GM23338 (cell line): ENCODE measurements at regions not wholly inside any gene's neighbourhood (a gene's known extent, or its start where the extent isn't known, plus 50 kb on each side); places are given as distances from the start of the nearest gene placed in this dataset.

Experiments
- ATAC-seq: fragments of 200-7000 bp; cut with Tn5 transposase; 3 replicates; pipeline ENCODE4 v1.9.1; 2020
- DNase-seq: peaks from one replicate; pipeline ENCODE4 v3.0.0-alpha.2; 2015; ENCODE audit warnings: low spot score
- H2AFZ ChIP-seq: fragments of 200-600 bp; sonication (generic); 2 replicates; pipeline ENCODE4 v1.8.0; 2016; ENCODE audit warnings: antibody characterized with exemption, mild to moderate bottlenecking, moderate library complexity
- H3F3A ChIP-seq: fragments of 200-600 bp; sonication (generic); replicated peaks from 2 replicates; pipeline ENCODE4 v1.8.0; 2017; ENCODE audit warnings: antibody characterized with exemption, mixed run types, low read depth
- H3K27ac ChIP-seq: fragments of 200-600 bp; sonication (generic); 2 replicates; pipeline ENCODE4 v1.6.1; 2016; ENCODE audit warnings: low read depth
- H3K27me3 ChIP-seq: fragments of 200-600 bp; sonication (generic); 2 replicates; pipeline ENCODE4 v1.8.0; 2016; ENCODE audit warnings: mild to moderate bottlenecking, mixed run types, moderate library complexity; ENCODE audit not compliant: insufficient read depth
- H3K36me3 ChIP-seq: fragments of 200-600 bp; sonication (generic); 2 replicates; pipeline ENCODE4 v1.8.0; 2016; ENCODE audit warnings: mild to moderate bottlenecking; ENCODE audit not compliant: insufficient read depth
- H3K4me1 ChIP-seq: fragments of 200-600 bp; sonication (generic); 2 replicates; pipeline ENCODE4 v1.8.0; 2016; ENCODE audit warnings: mild to moderate bottlenecking, moderate library complexity; ENCODE audit not compliant: insufficient read depth
- H3K4me2 ChIP-seq: fragments of 200-600 bp; sonication (generic); 2 replicates; pipeline ENCODE4 v1.7.1; 2017; ENCODE audit warnings: mixed run types
- H3K4me3 ChIP-seq: fragments of 200-600 bp; sonication (generic); 2 replicates; pipeline ENCODE4 v1.6.1; 2016; ENCODE audit warnings: mixed run types
- H3K79me2 ChIP-seq: fragments of 200-600 bp; sonication (generic); replicated peaks from 2 replicates; pipeline ENCODE4 v1.8.0; 2017; ENCODE audit warnings: mild to moderate bottlenecking; ENCODE audit not compliant: insufficient read depth
- H3K9me2 ChIP-seq: fragments of 200-600 bp; sonication (generic); 2 replicates; pipeline ENCODE4 v1.8.0; 2017; ENCODE audit not compliant: insufficient read depth
- H4K20me1 ChIP-seq: fragments of 200-600 bp; sonication (generic); replicated peaks from 2 replicates; pipeline ENCODE4 v1.8.0; 2017; ENCODE audit warnings: mild to moderate bottlenecking; ENCODE audit not compliant: insufficient read depth
- H3K27ac Mint-ChIP-seq: 2 replicates; pipeline ENCODE4 v1.8.0; 2020; ENCODE audit warnings: inconsistent platforms, mild to moderate bottlenecking, moderate library complexity, mixed read lengths
- H3K27me3 Mint-ChIP-seq: 3 replicates; pipeline ENCODE4 v1.8.0; 2022; ENCODE audit warnings: low read depth, mild to moderate bottlenecking, moderate library complexity, mixed read lengths, inconsistent platforms; ENCODE audit not compliant: insufficient read depth, poor library complexity
- H3K36me3 Mint-ChIP-seq: 3 replicates; pipeline ENCODE4 v1.8.0; 2021; ENCODE audit warnings: low read depth, mild to moderate bottlenecking, inconsistent platforms, moderate library complexity, mixed read lengths
- H3K4me1 Mint-ChIP-seq: 3 replicates; pipeline ENCODE4 v1.8.0; 2020; ENCODE audit warnings: mild to moderate bottlenecking, inconsistent platforms, mixed read lengths
- H3K4me3 Mint-ChIP-seq: 3 replicates; pipeline ENCODE4 v1.8.0; 2021; ENCODE audit warnings: moderate library complexity, mild to moderate bottlenecking, inconsistent platforms, mixed read lengths
- H3K9me3 Mint-ChIP-seq: 3 replicates; pipeline ENCODE4 v1.8.0; 2020; ENCODE audit warnings: moderate library complexity, mild to moderate bottlenecking, inconsistent platforms, mixed read lengths
- CREB1 ChIP-seq: fragments of 250-450 bp; sonication (Bioruptor Pico); IDR thresholded peaks from 2 replicates; pipeline ENCODE4 v1.5.0; 2020; ENCODE audit warnings: low read depth, mild to moderate bottlenecking, moderate library complexity
- CTCF ChIP-seq, 2 experiments: fragments of 200-600 bp in 1 of 2; sonication (generic) in 1 of 2; conservative IDR thresholded peaks; 2 replicates each; pipeline versions ENCODE4 v1.5.1 to v1.6.1; 2016 to 2017; ENCODE audit warnings: antibody characterized with exemption in 2 of 2, low read depth in 2 of 2, mild to moderate bottlenecking in 2 of 2, moderate library complexity in 1 of 2
- ETS1 ChIP-seq: IDR thresholded peaks from 2 replicates; pipeline ENCODE4 v1.6.1; 2016; ENCODE audit warnings: antibody characterized with exemption
- EZH2 ChIP-seq: fragments of 200-600 bp; sonication (generic); IDR thresholded peaks from one replicate; pipeline ENCODE4 v1.8.0; 2017; ENCODE audit warnings: antibody characterized with exemption, mild to moderate bottlenecking, low read depth; ENCODE audit not compliant: unreplicated experiment
- EZH2phosphoT487 ChIP-seq: fragments of 200-600 bp; sonication (generic); IDR thresholded peaks from one replicate; pipeline ENCODE4 v1.8.1; 2018; ENCODE audit warnings: antibody characterized with exemption; ENCODE audit not compliant: unreplicated experiment
- JUNB ChIP-seq: IDR thresholded peaks from one replicate; pipeline ENCODE4 v1.6.1; 2016; ENCODE audit warnings: antibody characterized with exemption; ENCODE audit not compliant: unreplicated experiment
- NANOG ChIP-seq: IDR thresholded peaks from 2 replicates; pipeline ENCODE4 v1.6.1; 2016; ENCODE audit warnings: antibody characterized with exemption, borderline replicate concordance
- POLR2AphosphoS5 ChIP-seq: IDR thresholded peaks from 2 replicates; pipeline ENCODE4 v1.6.1; 2016; ENCODE audit warnings: antibody characterized with exemption, low read depth
- REST ChIP-seq: IDR thresholded peaks from one replicate; pipeline ENCODE4 v1.6.1; 2018; ENCODE audit warnings: antibody characterized with exemption; ENCODE audit not compliant: unreplicated experiment
- STAT1 ChIP-seq: IDR thresholded peaks from one replicate; pipeline ENCODE4 v1.6.1; 2016; ENCODE audit warnings: antibody characterized with exemption; ENCODE audit not compliant: unreplicated experiment
- ZNF114 ChIP-seq: fragments of 250-450 bp; sonication (Bioruptor Pico); IDR thresholded peaks from 2 replicates; pipeline ENCODE4 v1.5.0; 2020; ENCODE audit warnings: mild to moderate bottlenecking, moderate library complexity
- ZNF331 ChIP-seq: fragments of 250-450 bp; sonication (Bioruptor Pico); IDR thresholded peaks from 2 replicates; pipeline ENCODE4 v1.5.0; 2020; ENCODE audit warnings: low read depth, mild to moderate bottlenecking, moderate library complexity
- ZNF462 ChIP-seq: fragments of 250-450 bp; sonication (Bioruptor Pico); IDR thresholded peaks from 2 replicates; pipeline ENCODE4 v1.5.0; 2020; ENCODE audit warnings: mild to moderate bottlenecking, moderate library complexity

- no peak overlapping the region for H3K4me2 ChIP-seq
- no peaks in the 10 kb centered on the region for H3K9me3 Mint-ChIP-seq
- H3K9me2 ChIP-seq: 0 out of 2 replicates have a peak, but pooled peaks cover under 1% of the 10 kb centered on the region
- no peak overlapping the region for H3K27ac ChIP-seq
- no peak for TF ChIP-seq REST
- no peak for TF ChIP-seq EZH2phosphoT487
- TF ChIP-seq ZNF462 (CRISPR knock-in tag): no peak
- no peak for TF ChIP-seq ETS1
- no peak for TF ChIP-seq POLR2AphosphoS5
- no peak for TF ChIP-seq CTCF (conservative IDR thresholded peaks at IDR 0.05; ENCODE audit: low read depth in 2 of 2)
- no peak for TF ChIP-seq NANOG
- TF ChIP-seq STAT1: no peak
- no peak for TF ChIP-seq ZNF114 (CRISPR knock-in tag)
- no peak for TF ChIP-seq CREB1 (CRISPR knock-in tag)
- TF ChIP-seq EZH2: no peak
- no peak for TF ChIP-seq JUNB
- no peak for TF ChIP-seq ZNF331
- peaks cover 3% of the 10 kb centered on the region for H3K27me3 Mint-ChIP-seq
- no peak overlapping the region for H3K4me3 ChIP-seq
- H4K20me1 ChIP-seq: no peaks in the 10 kb centered on the region
- DNase-seq (no peak), ATAC-seq (no peak)
- H3K27me3 ChIP-seq: no peaks in the 10 kb centered on the region
- no peak overlapping the region for H3K27ac Mint-ChIP-seq
- H3K4me1 ChIP-seq: peaks cover 6% of the 10 kb centered on the region; the same call in 1 of the 2 replicates
- H3F3A ChIP-seq: no peaks in the 10 kb centered on the region
- H3K36me3 ChIP-seq: no peaks in the 10 kb centered on the region
- H3K4me3 Mint-ChIP-seq: no peak overlapping the region
- H3K4me1 Mint-ChIP-seq: peaks cover 4% of the 10 kb centered on the region; the same call in 1 of the 3 replicates
- H2AFZ ChIP-seq: no peak overlapping the region
- no peaks in the 10 kb centered on the region for H3K36me3 Mint-ChIP-seq
- no peaks in the 10 kb centered on the region for H3K79me2 ChIP-seq
These were observed 640.9 kb downstream of the MED13L start for GRCh38 chr12:115636546-115636945.
